NCI-H510A treated with DMSO at 0.1 percent for 48 hours (cell line): ENCODE measurements at regions not wholly inside any gene's neighbourhood (a gene's known extent, or its start where the extent isn't known, plus 50 kb on each side); places are given as distances from the start of the nearest gene placed in this dataset.
"Not testable (repeated sequence)": the region's sequence is repeated elsewhere in the genome, so short reads cannot be mapped to it uniquely, and the experiment has no call there.

Experiments used
- DNase-seq: peaks from one replicate; lab custom pipeline; 2025; lab: John Stamatoyannopoulos, UW

DNA sequence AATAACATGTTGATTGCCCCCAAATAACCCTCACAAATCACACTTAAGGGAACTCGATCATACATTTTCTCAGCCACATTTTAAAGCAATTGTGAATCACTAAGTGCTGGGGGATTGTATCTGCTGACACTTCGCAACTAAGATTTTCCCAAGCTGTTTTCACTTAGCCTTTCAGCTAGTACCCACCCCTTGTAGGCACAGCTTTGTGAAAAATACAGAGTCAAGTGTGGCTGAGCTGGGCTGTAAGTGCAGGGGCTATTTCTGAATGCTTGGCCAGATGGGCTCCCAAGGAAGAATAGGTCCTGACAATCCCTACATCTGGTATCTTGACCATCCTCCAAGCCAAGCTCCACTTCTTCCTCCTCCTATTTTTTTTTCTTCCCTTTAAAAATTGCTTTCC is 289.2 kb upstream of the NMUR2 start:
- no peak for DNase-seq

DNA sequence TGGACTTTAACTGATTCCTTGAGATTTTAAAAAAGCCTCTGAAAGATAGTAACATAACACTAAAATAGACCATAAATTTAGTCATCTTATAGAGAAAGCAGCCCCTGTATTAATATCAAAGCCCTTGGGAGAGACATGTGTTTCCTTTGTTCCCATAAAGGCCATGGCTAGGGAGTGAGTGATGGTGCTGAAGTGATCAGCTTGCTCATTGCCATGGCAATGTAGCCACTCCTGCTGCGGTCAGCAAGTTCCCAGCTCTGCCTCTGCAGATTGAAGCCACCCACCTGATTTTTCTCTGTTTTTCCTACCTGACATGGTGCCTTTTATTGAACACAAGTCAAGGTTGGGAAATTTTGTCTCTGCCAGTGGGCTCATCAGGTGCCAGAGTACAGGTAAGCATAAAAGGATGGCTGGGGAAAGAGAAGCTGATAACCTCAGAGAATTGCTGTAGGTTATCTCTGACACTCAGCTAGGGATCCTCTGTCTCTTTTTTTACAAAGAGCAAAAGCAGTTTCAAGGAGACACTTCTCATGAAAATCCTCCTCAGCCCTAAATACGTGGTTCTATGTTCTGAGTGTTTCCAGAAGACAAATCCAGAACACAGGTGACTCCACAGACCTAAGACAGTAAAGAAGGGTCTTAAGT is 296.3 kb upstream of the NMUR2 start:
- no peak for DNase-seq

DNA sequence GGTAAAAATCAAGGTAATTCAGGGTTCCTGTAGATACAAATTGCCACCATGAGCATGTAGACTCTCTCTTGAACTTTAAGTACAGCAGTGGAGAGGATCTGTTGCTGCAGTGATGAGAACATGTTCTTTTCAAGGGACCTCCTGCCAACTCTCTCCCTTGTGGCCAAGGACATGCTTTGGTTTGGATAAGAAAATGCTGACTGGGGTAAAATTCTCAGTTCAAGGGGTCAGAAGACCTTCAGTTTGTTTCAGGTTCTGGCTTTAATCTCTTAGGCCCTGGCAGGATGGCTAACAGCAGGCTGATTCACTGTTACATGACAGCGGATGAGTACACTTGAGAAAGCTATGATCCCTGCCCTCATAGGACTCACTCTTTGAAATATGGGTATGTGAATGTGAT is 299.2 kb upstream of the NMUR2 start:
- no peak for DNase-seq

DNA sequence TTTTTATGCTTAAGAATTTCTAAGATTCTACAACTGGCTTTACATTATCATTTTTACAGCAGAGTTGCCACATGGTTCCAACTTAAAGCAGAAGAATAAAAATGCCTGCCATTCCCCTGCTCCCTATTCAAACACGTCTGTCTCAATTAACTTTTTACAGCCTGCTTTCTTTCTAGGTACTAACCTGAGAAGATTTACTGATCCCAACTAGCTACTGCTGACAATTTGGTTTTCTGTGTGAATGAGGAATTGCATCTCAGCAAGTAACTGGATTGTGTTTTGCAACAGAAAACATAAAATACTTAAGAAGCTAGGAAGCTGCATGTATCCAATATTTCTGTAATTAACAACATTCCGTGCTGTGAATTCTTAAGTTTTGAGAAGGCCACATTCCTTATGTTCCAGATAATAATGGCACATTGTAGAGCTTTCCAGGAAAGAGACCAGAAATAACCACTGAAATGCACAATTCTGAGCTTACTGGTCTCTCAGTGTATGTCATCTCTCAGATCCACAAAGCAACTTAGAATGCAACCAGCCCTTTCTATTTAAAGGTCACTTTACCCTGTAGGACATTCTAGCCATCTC is 306.8 kb upstream of the NMUR2 start:
- no peak for DNase-seq

DNA sequence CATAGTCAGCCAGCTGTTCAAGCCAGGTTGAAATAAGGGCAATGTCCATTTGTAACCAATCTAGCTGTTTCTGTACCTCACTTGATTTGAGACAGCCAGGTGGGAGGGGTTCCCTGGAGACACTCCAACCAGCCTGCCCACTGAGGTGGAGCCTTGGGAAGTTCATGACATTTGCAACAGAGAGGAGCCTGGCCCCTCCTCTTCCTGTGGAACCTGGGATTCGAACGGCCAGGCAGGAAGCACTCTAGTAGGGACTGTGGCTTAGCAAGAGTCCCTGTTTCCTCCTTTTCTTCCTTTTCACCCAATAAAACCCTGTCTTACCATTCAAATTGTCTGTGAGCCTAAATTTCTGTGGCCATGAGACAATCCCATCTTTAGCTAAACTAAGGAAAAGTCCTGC is 312.3 kb upstream of the NMUR2 start:
- no peak for DNase-seq

DNA sequence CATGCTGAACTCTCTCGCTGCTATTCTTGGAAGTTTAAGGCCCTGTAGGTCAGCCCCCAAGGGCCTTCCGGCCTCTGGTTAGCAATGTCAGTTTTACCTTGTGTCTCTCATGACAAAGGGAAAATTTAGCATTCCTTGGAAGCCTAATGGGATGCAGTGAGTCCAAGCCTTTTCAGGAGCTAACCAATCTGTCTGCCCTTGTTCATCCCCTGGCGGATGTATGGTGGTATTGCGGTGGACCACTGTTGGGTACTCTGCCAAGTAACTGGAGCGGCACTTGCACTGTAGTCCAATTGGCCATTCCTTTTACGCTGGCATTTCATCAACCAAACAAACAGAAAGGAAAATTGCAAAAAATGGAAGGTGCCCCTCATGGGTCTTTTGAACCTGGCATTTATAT is 318.4 kb upstream of the NMUR2 start:
- no peak for DNase-seq

DNA sequence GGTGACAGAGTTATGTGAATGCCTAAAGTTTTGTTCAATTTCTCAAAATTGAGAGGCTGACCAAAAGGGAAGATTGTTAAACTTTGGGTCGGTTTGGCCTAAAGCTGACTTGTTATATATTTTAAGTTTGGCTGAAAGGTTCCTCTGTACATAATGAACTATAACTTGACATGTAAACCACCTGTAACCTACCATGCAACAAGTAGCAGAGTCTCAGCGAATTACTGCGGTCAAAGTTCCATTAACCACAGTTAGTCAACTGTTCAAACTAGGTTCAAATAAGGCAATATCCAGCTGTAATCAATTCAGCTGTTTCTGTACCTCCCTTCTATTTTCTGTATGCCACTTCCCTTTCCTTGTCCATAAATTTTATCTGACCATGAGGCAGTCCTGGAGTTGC is 325.1 kb upstream of the NMUR2 start:
- DNase-seq: no peak

DNA sequence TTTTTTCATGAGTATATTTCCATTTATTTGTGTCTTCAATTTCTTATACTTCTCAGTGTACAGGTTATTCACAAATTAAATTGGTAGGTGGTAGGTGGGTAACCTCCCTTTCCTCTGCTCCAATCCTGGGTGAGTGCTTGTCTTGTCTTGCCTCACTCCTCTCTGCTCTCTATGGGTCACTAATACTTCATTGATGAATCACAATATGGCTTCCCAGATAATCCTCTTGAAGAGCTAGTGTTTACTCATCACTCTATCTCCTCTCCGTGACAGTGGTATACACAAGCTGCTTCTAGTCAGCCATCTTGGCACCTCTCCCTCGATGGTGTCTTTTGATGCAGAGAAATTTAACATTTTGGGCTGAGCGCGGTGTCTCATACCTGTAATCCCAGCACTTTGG is 331.8 kb upstream of the NMUR2 start:
- no peak for DNase-seq

DNA sequence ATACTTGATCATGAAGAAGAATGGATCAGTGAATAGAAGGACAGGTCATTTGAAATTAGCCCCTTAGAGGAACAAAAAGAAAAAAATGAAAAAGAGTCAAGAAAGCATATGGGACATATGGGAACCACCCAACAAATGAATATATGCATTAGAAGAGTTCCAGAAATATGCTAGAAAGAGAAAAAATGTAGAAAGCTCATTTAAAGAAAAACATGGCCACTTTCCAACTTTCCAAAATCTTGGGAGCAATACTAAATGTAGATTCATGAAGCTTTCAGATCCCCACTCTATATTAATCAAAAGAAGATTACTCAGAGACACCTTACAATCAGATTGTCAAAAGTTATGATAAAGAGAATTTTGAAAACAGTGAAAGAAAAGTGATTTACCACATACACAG is 334.8 kb upstream of the NMUR2 start:
- no peak for DNase-seq

DNA sequence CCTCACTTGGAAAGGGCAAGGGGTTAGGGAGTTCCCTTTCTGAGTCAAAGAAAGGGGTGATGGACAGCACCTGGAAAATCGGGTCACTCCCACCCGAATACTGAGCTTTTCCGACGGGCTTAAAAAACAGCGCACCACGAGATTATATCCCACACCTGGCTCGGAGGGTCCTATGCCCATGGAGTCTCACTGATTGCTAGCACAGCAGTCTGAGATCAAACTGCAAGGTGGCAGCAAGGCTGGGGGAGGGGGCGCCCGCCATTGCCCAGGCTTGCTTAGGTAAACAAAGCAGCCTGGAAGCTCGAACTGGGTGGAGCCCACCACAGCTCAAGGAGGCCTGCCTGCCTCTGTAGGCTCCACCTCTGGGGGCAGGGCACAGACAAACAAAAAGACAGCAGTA is 336.0 kb upstream of the NMUR2 start:
- not testable (repeated sequence) for DNase-seq

DNA sequence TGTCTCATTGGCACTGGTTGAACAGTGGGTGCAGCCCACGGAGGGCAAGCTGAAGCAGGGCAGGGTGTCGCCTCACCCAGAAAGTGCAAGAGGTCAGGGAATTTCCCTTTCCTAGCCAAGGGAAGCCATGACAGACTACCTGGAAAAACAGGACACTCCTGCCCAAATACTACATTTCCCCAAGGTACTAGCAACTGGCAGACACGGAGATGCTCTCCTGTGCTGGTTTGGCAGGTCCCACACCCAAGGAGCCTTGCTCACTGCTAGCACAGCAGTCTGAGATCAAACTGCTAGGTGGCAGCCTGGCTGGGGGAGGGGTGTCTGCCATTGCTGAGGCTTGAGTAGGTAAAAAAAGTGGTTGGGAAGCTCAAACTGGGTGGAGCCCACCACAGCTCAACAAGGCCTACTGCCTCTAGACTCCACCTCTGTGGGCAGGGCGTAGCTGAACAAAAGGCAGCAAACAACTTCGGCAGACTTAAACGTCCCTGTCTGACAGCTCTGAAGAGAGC is 382.7 kb upstream of the NMUR2 start:
- DNase-seq: not testable (repeated sequence)

DNA sequence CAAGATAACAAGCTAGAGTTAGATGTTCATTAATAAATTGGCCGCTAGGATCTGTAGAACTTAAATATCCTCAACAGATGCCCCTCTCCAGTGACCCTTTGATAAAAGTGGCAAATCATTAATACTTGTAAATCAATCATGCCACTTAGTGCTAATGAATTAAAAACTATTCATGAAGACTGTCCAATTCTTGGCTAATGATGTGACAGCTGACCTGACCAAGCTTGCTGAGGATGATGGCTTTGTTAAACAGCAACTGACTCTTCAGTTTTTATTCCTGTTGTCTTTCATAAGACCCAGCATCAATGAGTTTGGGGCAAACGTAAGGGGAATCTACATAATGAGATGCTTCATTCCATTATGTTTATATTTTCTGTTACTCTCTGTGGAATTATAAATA is 396.8 kb upstream of the NMUR2 start:
- DNase-seq: no peak

DNA sequence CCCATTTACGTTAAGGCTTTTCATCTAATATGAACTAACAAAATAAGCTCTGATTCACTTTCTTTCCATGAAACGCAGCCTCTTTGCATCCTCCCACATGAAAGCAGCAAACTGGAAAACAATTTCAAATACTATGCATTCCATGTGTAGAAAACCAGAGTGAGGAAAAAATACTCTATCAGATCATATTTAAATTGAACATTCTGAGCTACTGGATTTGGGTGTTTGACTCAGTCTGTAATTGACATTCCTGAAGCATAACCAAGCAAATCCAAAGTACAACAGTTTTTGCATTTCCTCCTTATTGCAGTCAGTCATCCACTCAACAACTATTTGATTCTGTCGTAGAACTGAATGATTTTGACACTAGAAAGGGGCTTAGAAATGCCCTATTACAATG is 399.1 kb upstream of the NMUR2 start:
- DNase-seq: no peak

DNA sequence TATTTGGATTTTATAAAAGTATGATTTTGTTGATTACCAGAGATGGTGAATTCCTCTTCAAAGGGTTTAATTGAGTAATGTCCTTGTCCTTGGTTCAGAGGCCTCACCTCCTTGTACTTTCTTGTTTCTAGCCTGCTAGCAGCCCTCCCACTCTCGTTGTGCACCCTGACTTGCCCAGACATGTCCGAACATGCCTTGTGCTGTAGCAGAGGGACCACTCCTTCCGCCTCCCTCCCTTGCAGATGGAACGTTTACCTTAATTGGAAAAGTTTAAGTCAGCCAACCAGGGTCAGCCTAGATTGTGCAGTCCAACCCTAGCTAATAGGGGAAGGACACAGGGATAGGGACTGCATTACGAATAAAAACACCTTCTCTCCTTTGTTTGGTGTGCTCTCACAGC is 406.9 kb upstream of the NMUR2 start:
- no peak for DNase-seq

DNA sequence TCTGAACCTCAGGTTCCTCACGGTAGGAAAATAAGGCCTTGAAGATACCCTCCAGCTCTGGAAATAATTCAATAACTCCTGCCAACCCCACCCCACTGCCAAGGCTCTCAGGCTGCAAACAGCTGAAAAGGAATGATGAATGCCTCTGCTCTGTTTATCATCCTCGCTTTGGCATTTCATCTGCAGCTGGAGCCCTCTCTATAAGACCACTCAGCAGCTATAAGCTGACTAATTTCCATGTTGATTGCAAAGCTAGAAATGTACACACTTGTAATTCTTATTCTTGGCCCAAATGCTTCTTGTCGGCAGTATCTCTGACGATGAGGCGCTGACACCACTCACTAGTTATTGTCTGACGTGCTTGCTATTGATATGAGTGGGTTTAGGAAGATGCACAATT is 408.4 kb upstream of the NMUR2 start:
- DNase-seq: no peak

DNA sequence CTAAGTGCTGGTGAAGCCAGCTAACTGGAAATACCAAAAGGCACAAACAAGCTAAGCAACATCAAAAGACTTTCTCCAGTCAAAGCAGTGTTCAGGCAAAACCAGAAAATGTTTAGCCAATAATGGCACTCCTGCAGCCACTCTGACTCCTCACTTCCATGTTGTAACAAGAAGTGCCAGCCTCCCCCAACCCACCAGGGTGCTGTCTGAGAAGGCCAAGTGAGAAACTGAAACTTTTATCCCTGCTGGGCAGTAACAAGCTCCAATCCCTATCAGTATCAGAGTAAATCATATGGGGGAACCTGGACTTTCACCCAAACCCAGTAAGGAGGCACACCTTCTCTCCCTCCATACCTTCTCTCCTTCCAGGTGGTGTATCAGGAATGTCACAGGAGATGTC is 414.8 kb upstream of the NMUR2 start:
- DNase-seq: no peak

DNA sequence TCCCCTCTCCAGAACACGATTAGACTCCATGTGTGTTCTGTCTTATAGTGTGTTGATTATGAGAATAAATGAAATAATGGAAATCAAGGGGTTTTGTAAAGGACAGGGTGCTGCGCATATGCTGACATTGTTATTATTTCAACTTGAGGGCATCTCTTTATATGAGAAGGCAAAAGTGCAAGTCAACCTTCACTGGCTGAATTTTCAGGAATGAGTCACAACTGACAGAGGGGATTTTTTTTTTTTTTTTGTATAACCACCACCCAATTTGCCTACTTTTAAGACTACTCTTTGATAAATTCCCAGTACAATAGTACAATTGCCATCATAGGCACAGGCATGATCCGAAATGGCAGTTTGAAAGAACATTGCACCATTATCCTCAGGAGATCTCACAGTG is 419.2 kb upstream of the NMUR2 start:
- no peak for DNase-seq

DNA sequence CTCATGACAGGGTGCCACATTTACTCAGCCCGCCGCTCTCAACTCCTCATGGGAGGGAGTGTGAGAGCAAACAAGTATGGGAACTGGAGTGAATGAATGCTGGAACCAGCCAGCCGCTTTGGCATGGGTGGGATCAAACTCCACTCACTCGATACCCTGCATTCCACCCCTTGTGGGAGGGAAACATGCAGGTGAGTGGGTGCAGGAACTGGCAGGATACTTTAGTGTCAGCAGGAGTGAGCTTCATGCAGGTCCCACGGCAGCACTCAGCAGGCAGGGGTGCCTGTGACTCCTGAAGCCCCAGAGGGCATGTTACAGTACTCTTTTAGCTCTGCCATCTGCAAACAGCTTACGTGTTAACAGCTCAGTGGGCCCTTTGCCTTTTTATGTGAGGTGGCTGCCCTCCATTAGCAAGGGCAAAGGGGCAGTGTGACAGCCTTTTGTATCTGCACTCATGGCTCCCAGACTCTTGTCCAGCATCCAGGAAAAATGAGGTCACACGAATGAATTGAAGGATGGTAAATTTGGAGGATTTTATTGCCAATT is 433.2 kb upstream of the NMUR2 start:
- no peak for DNase-seq

DNA sequence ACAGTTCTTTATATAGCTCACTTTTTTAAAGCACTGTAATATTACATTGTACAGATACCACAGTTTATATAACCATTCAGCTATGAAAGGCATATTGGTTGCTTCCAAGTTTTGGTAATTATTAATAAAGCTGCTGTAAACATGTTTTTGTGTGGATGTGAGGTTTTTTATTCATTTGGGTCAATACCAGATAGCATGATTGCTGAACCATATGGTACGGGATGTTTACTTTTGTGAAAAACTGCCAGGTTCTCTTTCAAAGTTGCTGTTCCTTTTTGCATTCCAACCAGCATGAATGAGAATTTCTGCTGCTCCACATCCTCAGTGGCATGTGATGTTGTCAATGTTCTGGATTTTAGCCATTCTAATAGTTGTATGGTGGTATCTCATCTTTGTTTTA is 439.6 kb upstream of the NMUR2 start:
- DNase-seq: no peak

DNA sequence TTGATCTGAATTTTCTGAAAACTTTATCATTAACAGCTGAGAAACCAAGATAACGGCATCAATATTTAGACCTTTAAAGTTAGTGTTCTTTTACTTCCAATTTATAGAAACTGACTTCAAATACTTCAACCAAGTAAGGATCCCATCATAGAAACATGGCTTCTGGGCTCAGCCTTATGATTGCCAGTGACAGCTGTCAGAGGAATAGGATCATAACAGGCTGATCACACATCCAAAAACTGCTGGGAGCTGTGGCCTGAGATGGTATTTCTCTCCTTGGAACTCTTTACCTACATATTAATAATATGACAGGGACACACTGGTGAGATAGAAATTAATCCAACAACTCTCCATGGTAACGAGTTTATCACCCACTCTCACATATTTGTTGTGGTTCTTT is 448.3 kb upstream of the NMUR2 start:
- no peak for DNase-seq

DNA sequence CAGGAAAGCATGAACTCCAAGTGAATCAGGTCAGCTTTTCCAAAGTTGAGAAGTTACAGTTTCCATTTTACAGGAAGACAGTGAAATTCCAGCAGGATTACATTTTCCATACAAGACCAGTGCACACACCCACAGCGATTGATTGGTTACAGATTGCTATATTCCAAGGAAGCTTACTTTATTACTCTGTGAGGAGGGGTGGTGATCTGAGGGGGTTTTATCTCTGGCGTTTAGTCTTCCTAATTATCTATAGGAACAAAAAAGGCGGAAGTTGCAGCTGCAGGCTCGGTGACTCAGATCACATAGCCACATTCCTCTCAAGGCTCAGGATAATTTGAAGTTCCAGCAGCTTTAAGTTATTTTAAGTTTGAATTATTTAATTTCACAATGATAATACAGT is 450.4 kb upstream of the NMUR2 start:
- DNase-seq: no peak

DNA sequence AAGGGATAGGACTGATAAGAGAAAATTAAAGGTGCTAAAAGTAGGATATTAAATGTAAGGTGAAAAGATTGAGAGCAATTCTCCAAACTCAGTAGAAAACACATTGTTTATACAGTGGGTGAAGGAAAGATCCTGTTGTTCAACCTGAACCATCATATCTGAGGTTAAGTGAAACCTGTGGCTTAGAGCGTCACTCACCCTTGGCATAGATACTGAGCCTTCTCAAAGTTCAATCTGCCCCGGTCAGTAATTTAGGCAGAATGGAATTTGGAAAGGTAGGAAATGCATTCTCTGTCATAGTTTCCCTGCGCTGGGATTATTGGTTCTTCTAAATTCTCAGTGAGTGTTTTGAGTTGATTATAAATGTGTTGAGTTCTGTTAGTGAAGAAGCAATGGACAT is 456.2 kb upstream of the NMUR2 start:
- no peak for DNase-seq

DNA sequence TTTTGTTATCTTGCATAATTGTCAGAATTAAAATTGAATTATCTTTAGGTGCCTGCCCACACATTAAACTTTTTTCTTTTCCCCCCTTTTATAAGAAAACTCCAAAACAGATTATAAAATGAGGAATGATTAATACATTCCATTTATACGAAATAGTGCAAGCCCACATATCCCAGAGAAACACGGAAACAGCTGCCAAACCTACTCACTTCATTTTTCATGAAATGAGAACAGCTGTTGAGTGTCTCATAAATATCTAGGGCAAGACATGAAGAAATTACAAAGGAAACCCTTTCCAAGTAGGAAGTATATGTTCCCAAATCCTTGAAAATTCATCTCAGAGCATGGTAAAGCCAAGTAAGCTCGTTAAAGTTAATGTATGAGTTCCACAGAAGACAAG is 459.4 kb upstream of the NMUR2 start:
- no peak for DNase-seq

DNA sequence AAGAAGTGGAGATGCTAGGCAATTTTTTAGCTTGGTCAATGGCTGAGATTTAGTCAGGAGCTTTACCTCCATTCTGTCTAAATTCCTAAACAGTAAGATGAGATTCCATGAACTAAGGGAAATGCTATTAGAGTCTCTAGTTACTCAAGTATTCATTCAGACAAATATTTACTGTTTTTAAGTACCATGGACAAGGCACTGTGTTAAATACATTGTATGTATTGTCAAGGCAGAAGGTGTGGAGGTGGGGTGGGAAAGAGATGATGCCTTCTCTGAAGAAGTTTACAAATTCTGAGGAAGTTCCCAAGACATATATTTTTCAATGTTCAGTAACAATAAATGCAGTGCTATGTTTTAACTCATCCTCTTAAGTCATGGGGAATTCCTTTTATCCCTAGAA is 459.9 kb upstream of the NMUR2 start:
- no peak for DNase-seq
